ENCODE measurements at regions not wholly inside any gene's neighbourhood (a gene's known extent, or its start where the extent isn't known, plus 50 kb on each side); places are given as distances from the start of the nearest gene placed in this dataset.

DNA sequence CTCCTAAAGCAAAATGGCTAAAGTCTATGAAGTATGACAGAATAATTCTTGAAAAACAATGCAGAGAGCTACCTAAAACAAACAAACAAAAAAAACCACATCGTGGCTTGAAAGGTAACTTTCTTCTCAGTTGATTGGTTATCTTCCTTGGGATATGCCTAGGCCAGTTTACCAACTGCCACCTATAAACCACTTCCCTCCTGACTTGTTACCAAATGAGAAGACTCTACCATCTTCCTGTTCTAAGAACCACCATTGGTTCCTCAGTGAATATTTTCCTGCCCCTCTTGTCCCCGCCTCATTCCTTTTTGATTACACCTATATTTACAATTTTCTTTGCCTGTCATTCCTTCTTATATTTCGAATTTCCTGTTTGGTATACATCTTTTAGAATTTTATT lies 336.6 kb downstream of the SIPA1L2 start:
- Histone ChIP-seq H3K4me2 (no peak overlapping the region), H3F3A (replicated peaks; ENCODE audit: insufficient read depth) (no peaks in the 10 kb centered on the region), H3K9ac (no peak overlapping the region), H3K79me2 (ENCODE audit: insufficient read depth) (no peaks in the 10 kb centered on the region), H3K4me3 (ENCODE audit: low read depth in 2 of 2, low read length in 1 of 2) (no peak overlapping the region), H3K4me1 (ENCODE audit: control insufficient read depth in 1 of 2, insufficient read depth in 2 of 2, low read depth in 1 of 2, low read length in 1 of 2) (no peaks in the 10 kb centered on the region), H3K36me3 (replicated peaks in 1 of 2; ENCODE audit: control insufficient read depth in 1 of 2, insufficient read depth in 2 of 2, low read length in 1 of 2) (no peaks in the 10 kb centered on the region), H4K20me1 (ENCODE audit: insufficient read depth) (no peaks in the 10 kb centered on the region), H2AFZ (ENCODE audit: low read depth) (no peak overlapping the region), H3K9me2 (no peaks in the 10 kb centered on the region), H3K9me3 (no peaks in the 10 kb centered on the region), H3K27ac (ENCODE audit: low read depth in 2 of 2, low read length in 1 of 2) (no peak overlapping the region), H3K27me3 (ENCODE audit: insufficient read depth) (no peaks in the 10 kb centered on the region)
- POLR2A ChIA-PET, result no interaction called here
- 31% methylated on average over 3 of the region's 3 CpGs for WGBS (ENCODE audit: low lambda C conversion rate)
- no peak for DNase-seq
- CTCF ChIA-PET, result no interaction called here
- TF ChIP-seq FOXJ3 (CRISPR knock-in tag; IDR thresholded peaks at IDR 0.05), result no peak
- TF ChIP-seq GABPA (IDR thresholded peaks at IDR 0.05; ENCODE audit: low read depth), result no peak
- no peak for TF ChIP-seq POLR2AphosphoS5 (IDR thresholded peaks at IDR 0.05; ENCODE audit: low read depth, low read length)
- no peak for TF ChIP-seq RXRA (IDR thresholded peaks at IDR 0.05; ENCODE audit: borderline replicate concordance, low read depth)
- TF ChIP-seq, protein P1, sequence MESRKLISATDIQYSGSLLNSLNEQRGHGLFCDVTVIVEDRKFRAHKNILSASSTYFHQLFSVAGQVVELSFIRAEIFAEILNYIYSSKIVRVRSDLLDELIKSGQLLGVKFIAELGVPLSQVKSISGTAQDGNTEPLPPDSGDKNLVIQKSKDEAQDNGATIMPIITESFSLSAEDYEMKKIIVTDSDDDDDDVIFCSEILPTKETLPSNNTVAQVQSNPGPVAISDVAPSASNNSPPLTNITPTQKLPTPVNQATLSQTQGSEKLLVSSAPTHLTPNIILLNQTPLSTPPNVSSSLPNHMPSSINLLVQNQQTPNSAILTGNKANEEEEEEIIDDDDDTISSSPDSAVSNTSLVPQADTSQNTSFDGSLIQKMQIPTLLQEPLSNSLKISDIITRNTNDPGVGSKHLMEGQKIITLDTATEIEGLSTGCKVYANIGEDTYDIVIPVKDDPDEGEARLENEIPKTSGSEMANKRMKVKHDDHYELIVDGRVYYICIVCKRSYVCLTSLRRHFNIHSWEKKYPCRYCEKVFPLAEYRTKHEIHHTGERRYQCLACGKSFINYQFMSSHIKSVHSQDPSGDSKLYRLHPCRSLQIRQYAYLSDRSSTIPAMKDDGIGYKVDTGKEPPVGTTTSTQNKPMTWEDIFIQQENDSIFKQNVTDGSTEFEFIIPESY (IDR thresholded peaks at IDR 0.05; ENCODE audit: borderline replicate concordance, low read depth), result no peak
- TF ChIP-seq YY1 (IDR thresholded peaks at IDR 0.05; ENCODE audit: low read depth), result no peak
- TF ChIP-seq, protein P2, sequence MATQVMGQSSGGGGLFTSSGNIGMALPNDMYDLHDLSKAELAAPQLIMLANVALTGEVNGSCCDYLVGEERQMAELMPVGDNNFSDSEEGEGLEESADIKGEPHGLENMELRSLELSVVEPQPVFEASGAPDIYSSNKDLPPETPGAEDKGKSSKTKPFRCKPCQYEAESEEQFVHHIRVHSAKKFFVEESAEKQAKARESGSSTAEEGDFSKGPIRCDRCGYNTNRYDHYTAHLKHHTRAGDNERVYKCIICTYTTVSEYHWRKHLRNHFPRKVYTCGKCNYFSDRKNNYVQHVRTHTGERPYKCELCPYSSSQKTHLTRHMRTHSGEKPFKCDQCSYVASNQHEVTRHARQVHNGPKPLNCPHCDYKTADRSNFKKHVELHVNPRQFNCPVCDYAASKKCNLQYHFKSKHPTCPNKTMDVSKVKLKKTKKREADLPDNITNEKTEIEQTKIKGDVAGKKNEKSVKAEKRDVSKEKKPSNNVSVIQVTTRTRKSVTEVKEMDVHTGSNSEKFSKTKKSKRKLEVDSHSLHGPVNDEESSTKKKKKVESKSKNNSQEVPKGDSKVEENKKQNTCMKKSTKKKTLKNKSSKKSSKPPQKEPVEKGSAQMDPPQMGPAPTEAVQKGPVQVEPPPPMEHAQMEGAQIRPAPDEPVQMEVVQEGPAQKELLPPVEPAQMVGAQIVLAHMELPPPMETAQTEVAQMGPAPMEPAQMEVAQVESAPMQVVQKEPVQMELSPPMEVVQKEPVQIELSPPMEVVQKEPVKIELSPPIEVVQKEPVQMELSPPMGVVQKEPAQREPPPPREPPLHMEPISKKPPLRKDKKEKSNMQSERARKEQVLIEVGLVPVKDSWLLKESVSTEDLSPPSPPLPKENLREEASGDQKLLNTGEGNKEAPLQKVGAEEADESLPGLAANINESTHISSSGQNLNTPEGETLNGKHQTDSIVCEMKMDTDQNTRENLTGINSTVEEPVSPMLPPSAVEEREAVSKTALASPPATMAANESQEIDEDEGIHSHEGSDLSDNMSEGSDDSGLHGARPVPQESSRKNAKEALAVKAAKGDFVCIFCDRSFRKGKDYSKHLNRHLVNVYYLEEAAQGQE (IDR thresholded peaks at IDR 0.05; ENCODE audit: low read depth, low read length), result no peak
- TF ChIP-seq, protein P3, sequence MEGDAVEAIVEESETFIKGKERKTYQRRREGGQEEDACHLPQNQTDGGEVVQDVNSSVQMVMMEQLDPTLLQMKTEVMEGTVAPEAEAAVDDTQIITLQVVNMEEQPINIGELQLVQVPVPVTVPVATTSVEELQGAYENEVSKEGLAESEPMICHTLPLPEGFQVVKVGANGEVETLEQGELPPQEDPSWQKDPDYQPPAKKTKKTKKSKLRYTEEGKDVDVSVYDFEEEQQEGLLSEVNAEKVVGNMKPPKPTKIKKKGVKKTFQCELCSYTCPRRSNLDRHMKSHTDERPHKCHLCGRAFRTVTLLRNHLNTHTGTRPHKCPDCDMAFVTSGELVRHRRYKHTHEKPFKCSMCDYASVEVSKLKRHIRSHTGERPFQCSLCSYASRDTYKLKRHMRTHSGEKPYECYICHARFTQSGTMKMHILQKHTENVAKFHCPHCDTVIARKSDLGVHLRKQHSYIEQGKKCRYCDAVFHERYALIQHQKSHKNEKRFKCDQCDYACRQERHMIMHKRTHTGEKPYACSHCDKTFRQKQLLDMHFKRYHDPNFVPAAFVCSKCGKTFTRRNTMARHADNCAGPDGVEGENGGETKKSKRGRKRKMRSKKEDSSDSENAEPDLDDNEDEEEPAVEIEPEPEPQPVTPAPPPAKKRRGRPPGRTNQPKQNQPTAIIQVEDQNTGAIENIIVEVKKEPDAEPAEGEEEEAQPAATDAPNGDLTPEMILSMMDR (IDR thresholded peaks at IDR 0.05), result no peak
- TF ChIP-seq, protein P4, sequence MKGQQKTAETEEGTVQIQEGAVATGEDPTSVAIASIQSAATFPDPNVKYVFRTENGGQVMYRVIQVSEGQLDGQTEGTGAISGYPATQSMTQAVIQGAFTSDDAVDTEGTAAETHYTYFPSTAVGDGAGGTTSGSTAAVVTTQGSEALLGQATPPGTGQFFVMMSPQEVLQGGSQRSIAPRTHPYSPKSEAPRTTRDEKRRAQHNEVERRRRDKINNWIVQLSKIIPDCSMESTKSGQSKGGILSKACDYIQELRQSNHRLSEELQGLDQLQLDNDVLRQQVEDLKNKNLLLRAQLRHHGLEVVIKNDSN (IDR thresholded peaks at IDR 0.05; ENCODE audit: borderline replicate concordance, low read depth), result no peak
- TF ChIP-seq MXI1 (IDR thresholded peaks at IDR 0.05; ENCODE audit: low read depth, low read length), result no peak
- no peak for TF ChIP-seq RAD21 (IDR thresholded peaks at IDR 0.05; ENCODE audit: low read length)
- TF ChIP-seq JUND (IDR thresholded peaks at IDR 0.05), result no peak
- no peak for TF ChIP-seq ELF1 (IDR thresholded peaks at IDR 0.05)
- TF ChIP-seq, protein P5, sequence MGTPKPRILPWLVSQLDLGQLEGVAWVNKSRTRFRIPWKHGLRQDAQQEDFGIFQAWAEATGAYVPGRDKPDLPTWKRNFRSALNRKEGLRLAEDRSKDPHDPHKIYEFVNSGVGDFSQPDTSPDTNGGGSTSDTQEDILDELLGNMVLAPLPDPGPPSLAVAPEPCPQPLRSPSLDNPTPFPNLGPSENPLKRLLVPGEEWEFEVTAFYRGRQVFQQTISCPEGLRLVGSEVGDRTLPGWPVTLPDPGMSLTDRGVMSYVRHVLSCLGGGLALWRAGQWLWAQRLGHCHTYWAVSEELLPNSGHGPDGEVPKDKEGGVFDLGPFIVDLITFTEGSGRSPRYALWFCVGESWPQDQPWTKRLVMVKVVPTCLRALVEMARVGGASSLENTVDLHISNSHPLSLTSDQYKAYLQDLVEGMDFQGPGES (IDR thresholded peaks at IDR 0.05; ENCODE audit: low read depth, low read length), result no peak
- TF ChIP-seq, protein P6, sequence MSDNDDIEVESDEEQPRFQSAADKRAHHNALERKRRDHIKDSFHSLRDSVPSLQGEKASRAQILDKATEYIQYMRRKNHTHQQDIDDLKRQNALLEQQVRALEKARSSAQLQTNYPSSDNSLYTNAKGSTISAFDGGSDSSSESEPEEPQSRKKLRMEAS (IDR thresholded peaks at IDR 0.05; ENCODE audit: low read depth), result no peak
- TF ChIP-seq TCF12 (IDR thresholded peaks at IDR 0.05), result no peak
- TF ChIP-seq, protein P7, sequence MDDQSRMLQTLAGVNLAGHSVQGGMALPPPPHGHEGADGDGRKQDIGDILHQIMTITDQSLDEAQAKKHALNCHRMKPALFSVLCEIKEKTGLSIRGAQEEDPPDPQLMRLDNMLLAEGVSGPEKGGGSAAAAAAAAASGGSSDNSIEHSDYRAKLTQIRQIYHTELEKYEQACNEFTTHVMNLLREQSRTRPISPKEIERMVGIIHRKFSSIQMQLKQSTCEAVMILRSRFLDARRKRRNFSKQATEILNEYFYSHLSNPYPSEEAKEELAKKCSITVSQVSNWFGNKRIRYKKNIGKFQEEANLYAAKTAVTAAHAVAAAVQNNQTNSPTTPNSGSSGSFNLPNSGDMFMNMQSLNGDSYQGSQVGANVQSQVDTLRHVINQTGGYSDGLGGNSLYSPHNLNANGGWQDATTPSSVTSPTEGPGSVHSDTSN (IDR thresholded peaks at IDR 0.05), result no peak

Data from SK-N-SH (cell line).